ENCODE measurements at regions not wholly inside any gene's neighbourhood (a gene's known extent, or its start where the extent isn't known, plus 50 kb on each side); places are given as distances from the start of the nearest gene placed in this dataset.

- dilution Hi-C loops (cut with HindIII; ENCODE audit: low sequenced_read_pairs, unreplicated experiment) = no loop called here
Observed at GRCh38 chr7:19561121-19561805, 147.6 kb downstream of the POLR1F start.

More at GRCh38 chr7:19561121-19561805, 147.6 kb downstream of the POLR1F start:
- POLR2A ChIA-PET (ENCODE audit: unreplicated experiment) = no interaction called here
- H3K9ac ChIP-seq (ENCODE audit: low read depth, low read length) = no peak overlapping the region
- no peak overlapping the region for H3K18ac ChIP-seq (ENCODE audit: low read depth, low read length)
- H2BK20ac ChIP-seq (ENCODE audit: low read depth, low read length) = no peak overlapping the region
- no peaks in the 10 kb centered on the region for H3K79me1 ChIP-seq (ENCODE audit: low read depth in 1 of 2, low read length in 2 of 2)
- no peak overlapping the region for H3K56ac ChIP-seq (ENCODE audit: extremely low read depth, insufficient read depth, low read length)
- H2BK5ac ChIP-seq (ENCODE audit: low read depth, low read length, poor library complexity, severe bottlenecking) = no peak overlapping the region
- TF ChIP-seq SMC3 (IDR thresholded peaks at IDR 0.05; ENCODE audit: low read depth, low read length) (no peak), CEBPB (IDR thresholded peaks at IDR 0.05; ENCODE audit: low read depth, low read length) (peak; percentile 66), USF2 (IDR thresholded peaks at IDR 0.05; ENCODE audit: low read depth, low read length) (no peak)
- H4K8ac ChIP-seq (ENCODE audit: low read depth in 2 of 2, low read length in 2 of 2) = no peak overlapping the region
- no peak overlapping the region for H3K4me2 ChIP-seq (ENCODE audit: low read depth, low read length)
- H3K4me1 ChIP-seq (ENCODE audit: control insufficient read depth, insufficient read depth, low read length) = no peaks in the 10 kb centered on the region
- no peak overlapping the region for H2BK15ac ChIP-seq (ENCODE audit: low read depth, low read length)
- in situ Hi-C loops (cut with MboI; ENCODE audit: low sequenced_read_pairs) = no loop called here
- H3K14ac ChIP-seq (replicated peaks; ENCODE audit: low read depth, low read length) = no peak overlapping the region
- H3K9me3 ChIP-seq (ENCODE audit: control insufficient read depth, insufficient read depth, low read length) = no peaks in the 10 kb centered on the region
- intact Hi-C loops (cut with micrococcal nuclease) = no loop called here
- no peak for DNase-seq
- H2AK5ac ChIP-seq (ENCODE audit: low read depth, low read length) = no peak overlapping the region
- H3K4ac ChIP-seq (ENCODE audit: low read depth, low read length) = no peak overlapping the region
- CTCF ChIA-PET = interaction anchor here (2.1 kb wide), 1 partner anchor 10 kb away, joined by 4 read pairs; no protein-coding TSS in a partner anchor
- no peak overlapping the region for H3K27ac ChIP-seq (ENCODE audit: insufficient read depth, low read length)
- no peak overlapping the region for H2AK9ac ChIP-seq (replicated peaks; ENCODE audit: low read depth, low read length, poor library complexity)
- no peak overlapping the region for H2AFZ ChIP-seq (replicated peaks; ENCODE audit: low read length, poor library complexity)
- no CpG with 5 or more reads among the region's 3 CpGs for WGBS, 2 experiments (ENCODE audit: extremely low coverage in 2 of 2, insufficient read length in 1 of 2)
- no peak for ATAC-seq (ENCODE audit: low read depth)
- no peaks in the 10 kb centered on the region for H3K27me3 ChIP-seq (ENCODE audit: control insufficient read depth, insufficient read depth, low read length)
- H4K5ac ChIP-seq (ENCODE audit: low read depth, low read length) = no peak overlapping the region
- H3K23ac ChIP-seq (ENCODE audit: low read depth, low read length) = no peak overlapping the region
- H4K20me1 ChIP-seq (ENCODE audit: insufficient read depth, low read length) = no peaks in the 10 kb centered on the region
- no peak overlapping the region for H2BK120ac ChIP-seq (ENCODE audit: low read depth, low read length)
- no TSS peak for BruUV-seq (replicated peaks)
- H3K4me3 ChIP-seq (ENCODE audit: insufficient read depth, low read depth, low read length) = no peak overlapping the region
- H3K9me1 ChIP-seq (ENCODE audit: insufficient read depth, low read length) = no peaks in the 10 kb centered on the region
- H4K91ac ChIP-seq (ENCODE audit: insufficient read depth, low read depth, low read length) = no peak overlapping the region
- H3K36me3 ChIP-seq (ENCODE audit: control insufficient read depth, insufficient read depth, low read length) = no peaks in the 10 kb centered on the region
